NCI-H187 (cell line): ENCODE measurements at regions not wholly inside any gene's neighbourhood (a gene's known extent, or its start where the extent isn't known, plus 50 kb on each side); places are given as distances from the start of the nearest gene placed in this dataset.
A peak's percentile ranks its signal among the peaks of the same experiment; 100 is the strongest.

Source experiments
- DNase-seq, 2 experiments: peaks; one replicate each; lab custom pipeline; 2025; lab: John Stamatoyannopoulos, UW

- no peak for DNase-seq
Measured at GRCh38 chr6:40832691-40833090, 206.3 kb downstream of the UNC5CL start.

- DNase-seq: no peak
Measured at GRCh38 chr6:40831381-40831780, 207.6 kb downstream of the UNC5CL start.

GRCh38 chr6:40825102-40825501 lies 213.9 kb downstream of the UNC5CL start:
- DNase-seq: no peak

GRCh38 chr6:40823917-40824891 lies 214.8 kb downstream of the UNC5CL start:
- DNase-seq: peak in 1 of 2 experiments; percentile 41

DNA sequence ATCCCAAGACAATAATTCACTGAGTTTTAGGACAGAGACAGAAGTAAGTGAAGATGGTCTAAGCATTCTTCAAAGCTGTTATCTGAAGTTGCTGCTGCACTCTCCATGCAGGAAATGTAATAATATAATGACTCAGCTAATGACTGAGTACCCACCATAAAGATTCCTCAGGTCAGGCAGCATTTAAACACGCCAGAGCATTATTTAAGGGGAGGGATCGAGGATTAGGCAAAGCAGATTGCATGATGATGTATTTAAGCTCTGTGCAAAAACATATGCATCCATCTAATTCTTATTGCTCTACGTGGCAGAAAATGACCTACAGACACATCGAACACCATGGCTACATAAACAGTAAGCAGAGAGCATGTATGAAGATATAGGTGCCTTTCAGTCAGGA lies 216.4 kb downstream of the UNC5CL start:
- DNase-seq: no peak

GRCh38 chr6:40819182-40819834 lies 219.7 kb downstream of the UNC5CL start:
- DNase-seq: no peak

- no peak for DNase-seq
Measured at GRCh38 chr6:40817369-40817768, 221.7 kb downstream of the UNC5CL start.

GRCh38 chr6:40816601-40817000 lies 222.4 kb downstream of the UNC5CL start:
- DNase-seq: no peak

DNA sequence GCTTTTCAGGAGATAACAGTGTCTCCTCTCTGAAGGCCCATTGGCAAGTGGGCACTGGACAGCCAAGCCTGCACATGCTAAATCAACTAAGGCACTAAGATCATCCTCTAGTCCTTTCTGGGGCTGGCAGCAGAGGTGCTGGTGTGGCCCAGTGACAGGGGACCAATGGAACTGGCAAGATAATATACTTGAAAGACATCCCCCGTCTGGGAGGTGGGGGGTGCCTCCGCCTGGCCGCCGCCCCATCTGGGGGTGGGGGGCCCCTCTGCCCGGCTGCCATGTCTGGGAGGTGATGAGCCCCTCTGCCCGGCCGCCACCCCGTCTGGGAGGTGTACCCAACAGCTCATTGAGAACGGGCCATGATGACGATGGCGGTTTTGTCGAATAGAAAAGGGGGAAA lies 223.3 kb downstream of the UNC5CL start:
- DNase-seq: no peak

DNA sequence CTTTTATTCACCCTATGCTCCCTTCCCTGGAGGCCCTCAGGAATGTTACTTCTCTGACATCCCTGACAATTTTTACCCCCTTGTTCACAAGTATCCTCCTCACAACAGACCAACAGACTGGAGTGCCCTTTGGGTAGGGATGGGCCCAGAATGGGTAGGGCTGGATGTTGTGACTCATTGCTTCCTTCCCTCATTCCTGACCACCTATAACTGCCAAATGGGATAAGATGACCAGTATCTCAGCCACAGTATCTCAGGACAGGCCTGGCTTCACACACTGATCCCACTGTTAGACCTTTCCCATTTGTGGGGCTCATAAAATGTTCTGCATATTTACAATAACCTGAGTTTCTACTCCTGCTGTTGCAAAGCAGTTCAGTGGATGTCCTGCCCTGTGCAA lies 223.0 kb upstream of the LRFN2 start:
- no peak for DNase-seq

DNA sequence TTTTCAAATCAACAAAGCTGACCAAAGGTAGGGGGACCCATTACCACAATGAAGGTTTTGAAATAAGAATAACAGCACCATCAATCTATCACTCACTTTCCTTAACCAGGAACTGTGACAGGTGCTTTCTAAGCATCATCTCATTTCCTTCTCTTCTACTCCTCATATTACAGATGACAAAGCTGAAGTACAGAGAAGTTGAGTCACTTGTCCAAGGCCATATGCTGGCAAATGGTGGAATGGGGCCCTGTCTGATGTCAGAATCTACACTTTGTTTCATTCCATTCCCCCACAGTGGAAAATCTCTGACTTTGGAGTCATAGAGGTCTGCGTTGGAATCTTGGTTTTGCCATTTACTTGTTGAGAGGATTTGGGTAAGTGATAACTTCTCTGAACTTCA lies 222.5 kb upstream of the LRFN2 start:
- no peak for DNase-seq

DNA sequence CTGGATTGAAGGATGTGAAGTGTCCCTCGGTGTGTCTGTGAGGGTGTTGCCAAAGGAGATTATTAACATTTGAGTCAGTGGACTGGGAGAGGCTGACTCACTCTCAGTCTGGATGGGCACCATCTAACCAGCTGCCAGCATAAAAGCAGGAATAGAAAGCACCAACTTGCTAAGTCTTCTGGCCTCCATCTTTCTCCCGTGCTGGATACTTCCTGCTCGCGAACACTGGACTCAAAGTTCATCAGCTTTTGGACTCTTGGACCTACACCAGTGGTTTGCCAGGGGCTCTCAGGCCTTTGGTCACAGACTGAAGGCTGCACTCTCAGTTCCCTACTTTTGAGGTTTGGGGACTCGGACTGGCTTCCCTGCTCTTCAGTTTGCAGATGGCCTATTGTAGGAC lies 220.3 kb upstream of the LRFN2 start:
- DNase-seq: no peak

GRCh38 chr6:40806256-40806864 lies 219.2 kb upstream of the LRFN2 start:
- no peak for DNase-seq

GRCh38 chr6:40805336-40805735 lies 218.2 kb upstream of the LRFN2 start:
- no peak for DNase-seq

DNA sequence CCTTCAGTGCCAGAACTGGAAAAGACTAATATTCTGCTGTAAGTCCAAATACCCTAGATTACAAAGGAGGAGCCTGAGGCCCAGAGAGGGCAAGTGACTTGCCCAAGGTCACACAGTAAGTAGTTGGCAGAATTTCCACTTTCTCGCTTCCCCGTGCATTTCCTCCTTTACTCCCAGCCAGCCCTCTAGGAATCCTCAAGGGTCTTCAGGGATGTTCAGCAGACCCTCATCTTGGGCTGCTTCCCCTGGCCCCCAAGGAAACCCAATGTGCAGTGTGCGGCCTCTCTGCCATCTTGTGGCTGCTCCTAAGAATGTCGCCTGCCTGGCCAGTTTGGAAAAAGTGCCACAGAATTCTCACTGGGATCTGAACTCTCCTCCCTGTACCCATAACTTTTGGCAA lies 217.7 kb upstream of the LRFN2 start:
- DNase-seq: no peak

GRCh38 chr6:40803897-40804702 lies 216.9 kb upstream of the LRFN2 start:
- no peak for DNase-seq

DNA sequence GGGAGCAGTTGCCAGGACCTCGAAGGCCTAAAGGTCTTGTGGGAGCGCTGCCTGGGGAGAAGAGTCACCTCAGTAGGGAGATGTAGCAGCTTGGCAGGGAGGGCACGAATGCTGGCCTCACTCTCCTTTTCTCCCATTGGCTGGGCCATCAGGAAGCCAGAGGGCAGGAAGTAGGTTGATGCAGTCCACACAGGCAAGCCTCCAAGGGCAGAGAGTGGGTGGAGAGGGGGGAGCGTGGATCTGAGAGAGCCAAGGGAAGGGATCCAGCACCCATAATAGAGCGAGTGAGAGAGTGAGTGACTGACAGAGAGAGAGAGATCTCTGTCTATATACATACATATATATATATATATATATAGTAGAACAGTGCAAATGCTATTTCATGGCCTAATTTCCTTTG lies 215.3 kb upstream of the LRFN2 start:
- no peak for DNase-seq

GRCh38 chr6:40799296-40800140 lies 212.4 kb upstream of the LRFN2 start:
- no peak for DNase-seq

GRCh38 chr6:40798069-40798770 lies 211.1 kb upstream of the LRFN2 start:
- DNase-seq: no peak
